Thoracic aorta (tissue), 2 donors: ENCODE measurements at regions not wholly inside any gene's neighbourhood (a gene's known extent, or its start where the extent isn't known, plus 50 kb on each side); places are given as distances from the start of the nearest gene placed in this dataset.

Experiments used
- ATAC-seq: fragments of 150-250 bp; one replicate; pipeline ENCODE4 v1.8.0; 2017; ENCODE audit warnings: low read depth; ENCODE audit not compliant: insufficient number of reproducible peaks, low FRiP score
- DNase-seq: peaks from one replicate; pipeline ENCODE4 v3.0.0-alpha.2; 2020; ENCODE audit warnings: low spot score
- H3K27ac ChIP-seq, 2 donors: fragments of 200-600 bp; sonication (generic); 1 replicate in 1 of 2; 2 replicates in 1 of 2; pipeline ENCODE4 v1.5.1; 2016; ENCODE audit warnings: mild to moderate bottlenecking in 2 of 2, moderate library complexity in 2 of 2
- H3K27me3 ChIP-seq: fragments of 200-600 bp; sonication (generic); replicated peaks from 2 replicates; pipeline ENCODE4 v1.6.0; 2016; ENCODE audit warnings: mild to moderate bottlenecking; ENCODE audit not compliant: insufficient read depth
- H3K36me3 ChIP-seq: fragments of 200-600 bp; sonication (generic); one replicate; pipeline ENCODE4 v1.5.1; 2016
- H3K4me1 ChIP-seq, 2 donors: fragments of 200-600 bp; sonication (generic); 1 replicate in 1 of 2; 2 replicates in 1 of 2; pipeline versions ENCODE4 v1.5.1 to v1.6.0; 2016; ENCODE audit warnings: low read depth in 2 of 2, mild to moderate bottlenecking in 1 of 2; ENCODE audit not compliant: control insufficient read depth in 1 of 2
- H3K4me3 ChIP-seq: fragments of 200-600 bp; sonication (generic); 2 replicates; pipeline ENCODE4 v1.5.1; 2016; ENCODE audit warnings: mild to moderate bottlenecking
- H3K9me3 ChIP-seq: fragments of 200-600 bp; sonication (generic); 2 replicates; pipeline ENCODE4 v1.5.1; 2016
- CTCF ChIP-seq: fragments of 200-600 bp; sonication (generic); IDR thresholded peaks from one replicate; pipeline ENCODE4 v1.5.1; 2019; ENCODE audit warnings: antibody characterized with exemption

- ATAC-seq: no peak
- Histone ChIP-seq H3K4me3 (no peak overlapping the region), H3K27ac (no peak overlapping the region), H3K9me3 (no peaks in the 10 kb centered on the region), H3K36me3 (no peaks in the 10 kb centered on the region), H3K27me3 (no peaks in the 10 kb centered on the region), H3K4me1 (peaks cover 0 to 3% of the 10 kb centered on the region in 2 donors)
- no peak for TF ChIP-seq CTCF
- DNase-seq: no peak
These were observed 148.1 kb upstream of the TCF21 start for GRCh38 chr6:133740816-133741215.

- ATAC-seq (no peak), DNase-seq (no peak)
- H3K27me3 ChIP-seq: no peaks in the 10 kb centered on the region
- H3K36me3 ChIP-seq: no peaks in the 10 kb centered on the region
- no peaks in the 10 kb centered on the region for H3K9me3 ChIP-seq
- no peak overlapping the region for H3K4me3 ChIP-seq
- no peak overlapping the region for H3K27ac ChIP-seq
- H3K4me1 ChIP-seq: peaks cover 0 to 3% of the 10 kb centered on the region in 2 donors
- TF ChIP-seq CTCF: no peak
These were observed 147.5 kb upstream of the TCF21 start for GRCh38 chr6:133741375-133741861.

GRCh38 chr6:133743621-133744020 is 145.3 kb upstream of the TCF21 start:
- H3K9me3 ChIP-seq: no peaks in the 10 kb centered on the region
- no peaks in the 10 kb centered on the region for H3K27me3 ChIP-seq
- peaks cover 0 to 3% of the 10 kb centered on the region in 2 donors for H3K4me1 ChIP-seq
- no peak overlapping the region for H3K4me3 ChIP-seq
- DNase-seq: no peak
- H3K36me3 ChIP-seq: no peaks in the 10 kb centered on the region
- no peak for TF ChIP-seq CTCF
- no peak for ATAC-seq
- no peak overlapping the region for H3K27ac ChIP-seq

- DNase-seq: no peak
- Histone ChIP-seq H3K36me3 (no peaks in the 10 kb centered on the region), H3K27ac (no peak overlapping the region), H3K27me3 (no peaks in the 10 kb centered on the region), H3K4me3 (no peak overlapping the region), H3K9me3 (no peaks in the 10 kb centered on the region), H3K4me1 (no peaks in the 10 kb centered on the region)
- ATAC-seq: no peak
- no peak for TF ChIP-seq CTCF
These were observed 142.5 kb upstream of the TCF21 start for GRCh38 chr6:133746417-133746770.

- TF ChIP-seq CTCF: no peak
- no peaks in the 10 kb centered on the region for H3K27me3 ChIP-seq
- no peak overlapping the region for H3K27ac ChIP-seq
- no peak for DNase-seq
- H3K9me3 ChIP-seq: no peaks in the 10 kb centered on the region
- H3K4me1 ChIP-seq: peaks cover 3% of the 10 kb centered on the region in 2 donors
- ATAC-seq: no peak
- H3K4me3 ChIP-seq: no peak overlapping the region
- H3K36me3 ChIP-seq: no peaks in the 10 kb centered on the region
These were observed 140.3 kb upstream of the TCF21 start for GRCh38 chr6:133748628-133749027.
